HCT116 (cell line): ENCODE measurements at regions not wholly inside any gene's neighbourhood (a gene's known extent, or its start where the extent isn't known, plus 50 kb on each side); places are given as distances from the start of the nearest gene placed in this dataset.

Experiments
- ATAC-seq: fragments of 200-7000 bp; cut with Tn5 transposase; 2 replicates; pipeline ENCODE4 v1.9.1; 2020; ENCODE audit warnings: mild to moderate bottlenecking, moderate library complexity
- BruUV-seq: library from RNA; stranded (reverse); fragments of 400-500 nt; replicated peaks from 2 replicates; lab custom pipeline; 2021; lab: Mats Ljungman, UMichigan
- CTCF ChIA-PET: fragments of 300-600 bp; sonication (Branson Sonifier 250); formaldehyde crosslinking; loops from one replicate; lab custom pipeline; 2021; ENCODE audit warnings: antibody characterized with exemption; lab: Charles Lee
- POLR2A ChIA-PET: fragments of 300-600, 350-600 bp; sonication (Branson Sonifier 250); formaldehyde crosslinking; loops from one replicate; lab custom pipeline; 2021; ENCODE audit warnings: antibody characterized with exemption; lab: Charles Lee
- RAD21 ChIA-PET, 2 experiments: fragments of 300-600 bp; sonication (Branson Sonifier 250); formaldehyde crosslinking; loops; one replicate each; lab custom pipeline; 2023; ENCODE audit warnings: low total read pairs in 2 of 2; ENCODE audit not compliant: uncharacterized antibody in 2 of 2, unreplicated experiment in 2 of 2, low non-redundant PET in 1 of 2; lab: Charles Lee
- DNase-seq: peaks from one replicate; pipeline ENCODE4 v3.0.0-alpha.2; 2010; ENCODE audit warnings: low read depth, low spot score
- H2AFZ ChIP-seq: fragments of 200-600 bp; shearing (Covaris generic), sonication (generic); 2 replicates; pipeline ENCODE4 v1.6.1; 2017; ENCODE audit warnings: low read depth, mixed run types, mixed read lengths, antibody characterized with exemption, low read length; ENCODE audit not compliant: poor library complexity, severe bottlenecking
- H3K27ac ChIP-seq: 2 replicates; pipeline ENCODE4 v1.5.1; 2012; ENCODE audit warnings: low read depth, low read length
- H3K27me3 ChIP-seq: fragments of 200-600 bp; sonication (generic); 2 replicates; pipeline ENCODE4 v1.6.1; 2016; ENCODE audit warnings: mixed run types, low read length, mixed read lengths; ENCODE audit not compliant: insufficient read depth
- H3K36me3 ChIP-seq, 2 experiments: fragments of 200-500 bp in 1 of 2; fragments of 200-600 bp in 1 of 2; sonication (Bioruptor generic) in 1 of 2; sonication (generic) in 1 of 2; 2 replicates each; pipeline versions ENCODE4 v1.5.1 to v1.6.1; 2014 to 2016; ENCODE audit warnings: low read length in 2 of 2, inconsistent platforms in 1 of 2, mixed read lengths in 1 of 2, mixed run types in 1 of 2; ENCODE audit not compliant: insufficient read depth in 2 of 2, control insufficient read depth in 1 of 2
- H3K4me1 ChIP-seq, 2 experiments: fragments of 200-600 bp in 1 of 2; sonication (generic) in 1 of 2; 2 replicates each; pipeline versions ENCODE4 v1.5.1 to v1.6.1; 2012 to 2017; ENCODE audit warnings: low read length in 2 of 2, inconsistent platforms in 1 of 2, mild to moderate bottlenecking in 1 of 2, mixed read lengths in 1 of 2, mixed run types in 1 of 2, moderate library complexity in 1 of 2; ENCODE audit not compliant: insufficient read depth in 2 of 2, control insufficient read depth in 1 of 2
- H3K4me2 ChIP-seq: fragments of 200-600 bp; sonication (generic); 2 replicates; pipeline ENCODE4 v1.6.1; 2017; ENCODE audit warnings: mixed run types, low read length, mixed read lengths
- H3K4me3 ChIP-seq, 2 experiments: fragments of 200-600 bp in 1 of 2; sonication (generic) in 1 of 2; replicated peaks in 1 of 2; 2 replicates each; pipeline ENCODE4 v1.5.1; 2011 to 2016; ENCODE audit warnings: low read length in 2 of 2, control low read depth in 1 of 2, low read depth in 1 of 2, mild to moderate bottlenecking in 1 of 2, mixed read lengths in 1 of 2, mixed run types in 1 of 2
- H3K79me2 ChIP-seq: fragments of 200-600 bp; sonication (generic); 2 replicates; pipeline ENCODE4 v1.6.1; 2017; ENCODE audit warnings: mild to moderate bottlenecking, mixed run types, low read length, moderate library complexity, mixed read lengths; ENCODE audit not compliant: insufficient read depth
- H3K9ac ChIP-seq: fragments of 200-600 bp; sonication (generic); 2 replicates; pipeline ENCODE4 v1.6.1; 2016; ENCODE audit warnings: low read length, mixed read lengths
- H3K9me2 ChIP-seq: fragments of 200-600 bp; sonication (generic), shearing (Covaris generic); 2 replicates; pipeline ENCODE4 v1.6.1; 2017; ENCODE audit warnings: mixed run types, mild to moderate bottlenecking, moderate library complexity; ENCODE audit not compliant: insufficient read depth
- H3K9me3 ChIP-seq, 2 experiments: fragments of 200-500 bp in 1 of 2; fragments of 200-600 bp in 1 of 2; sonication (Bioruptor generic) in 1 of 2; sonication (generic) in 1 of 2; 2 replicates each; pipeline ENCODE4 v1.6.1; 2014 to 2017; ENCODE audit warnings: low read length in 2 of 2, mixed read lengths in 2 of 2, inconsistent platforms in 1 of 2, low read depth in 1 of 2, mild to moderate bottlenecking in 1 of 2, mixed run types in 1 of 2, moderate library complexity in 1 of 2; ENCODE audit not compliant: control insufficient read depth in 1 of 2, insufficient read depth in 1 of 2
- H4K20me1 ChIP-seq: fragments of 200-600 bp; sonication (generic), shearing (Covaris generic); 2 replicates; pipeline ENCODE4 v1.6.1; 2017; ENCODE audit warnings: mixed run types, mild to moderate bottlenecking, moderate library complexity; ENCODE audit not compliant: insufficient read depth
- CTCF ChIP-seq, 3 experiments: fragments of 200-600 bp in 1 of 3; sonication (generic) in 1 of 3; IDR thresholded peaks in 2 of 3; conservative IDR thresholded peaks in 1 of 3; 2 replicates each; pipeline ENCODE4 v1.5.1; 2012 to 2017; ENCODE audit warnings: low read depth in 2 of 3, low read length in 2 of 3, antibody characterized with exemption in 1 of 3, borderline replicate concordance in 1 of 3, control low read depth in 1 of 3, mild to moderate bottlenecking in 1 of 3, mixed read lengths in 1 of 3, mixed run types in 1 of 3, moderate library complexity in 1 of 3; ENCODE audit not compliant: insufficient read depth in 1 of 3
- ELF1 ChIP-seq: IDR thresholded peaks from 2 replicates; pipeline ENCODE4 v1.6.1; 2012; ENCODE audit warnings: low read depth, borderline replicate concordance
- FOSL1 ChIP-seq: IDR thresholded peaks from 2 replicates; pipeline ENCODE4 v1.6.1; 2012; ENCODE audit warnings: low read depth
- JUND ChIP-seq: IDR thresholded peaks from 2 replicates; pipeline ENCODE4 v1.6.1; 2012
- MAX ChIP-seq: IDR thresholded peaks from 2 replicates; pipeline ENCODE4 v1.6.1; 2012
- POLR2AphosphoS5 ChIP-seq: IDR thresholded peaks from 2 replicates; pipeline ENCODE4 v1.6.1; 2011; ENCODE audit warnings: mild to moderate bottlenecking, low read depth, low read length, moderate library complexity
- RAD21 ChIP-seq: IDR thresholded peaks from 2 replicates; pipeline ENCODE4 v1.6.1; 2012; ENCODE audit warnings: low read depth, mild to moderate bottlenecking
- SIN3A ChIP-seq: IDR thresholded peaks from 2 replicates; pipeline ENCODE4 v1.6.1; 2012; ENCODE audit warnings: low read depth
- SP1 ChIP-seq: IDR thresholded peaks from 2 replicates; pipeline ENCODE4 v1.6.1; 2012; ENCODE audit warnings: low read depth
- SRF ChIP-seq: IDR thresholded peaks from 2 replicates; pipeline ENCODE4 v1.6.1; 2012; ENCODE audit warnings: low read depth
- TCF7L2 ChIP-seq: IDR thresholded peaks from 2 replicates; pipeline ENCODE4 v1.7.0; 2011; ENCODE audit warnings: borderline replicate concordance, inconsistent platforms; ENCODE audit not compliant: insufficient read depth, insufficient read length; ENCODE audit errors: extremely low read depth
- ZBTB33 ChIP-seq: IDR thresholded peaks from 2 replicates; pipeline ENCODE4 v1.6.1; 2011; ENCODE audit warnings: mild to moderate bottlenecking, low read length, moderate library complexity; ENCODE audit not compliant: insufficient replicate concordance; ENCODE audit errors: extremely low read depth
- ZFX ChIP-seq: fragments of 450-650 bp; IDR thresholded peaks from 2 replicates; pipeline ENCODE4 v1.6.1; 2017
- ZNF274 ChIP-seq: fragments of 200-500 bp; sonication (Bioruptor generic); IDR thresholded peaks from 2 replicates; pipeline ENCODE4 v1.6.1; 2014; ENCODE audit warnings: mild to moderate bottlenecking, low read depth, low read length, inconsistent platforms
- intact Hi-C: fragments of 100-400 bp; cut with micrococcal nuclease; formaldehyde crosslinking; loops from 2 replicates; pipeline ENCODE4 v1.10.0; 2022

- no peaks in the 10 kb centered on the region for H3K9me3 ChIP-seq
- H3K36me3 ChIP-seq = no peaks in the 10 kb centered on the region
- H2AFZ ChIP-seq = no peak overlapping the region
- no peak for DNase-seq
- no peaks in the 10 kb centered on the region for H3K4me1 ChIP-seq
- no peaks in the 10 kb centered on the region for H4K20me1 ChIP-seq
- BruUV-seq = no TSS peak
- H3K4me2 ChIP-seq = no peak overlapping the region
- RAD21 ChIA-PET = no interaction called here
- no peaks in the 10 kb centered on the region; the same call in 1 of the 2 replicates for H3K27me3 ChIP-seq
- intact Hi-C loops = no loop called here
- ATAC-seq = no peak
- CTCF ChIA-PET = interaction anchor here (2.4 kb wide), 1 partner anchor 19 kb away, joined by 5 read pairs; no protein-coding TSS in a partner anchor
- H3K9me2 ChIP-seq = no peaks in the 10 kb centered on the region
- TF ChIP-seq SP1 (no peak), SRF (no peak), CTCF (IDR thresholded peaks at IDR 0.05 in 2 of 3, conservative IDR thresholded peaks at IDR 0.05 in 1 of 3; ENCODE audit: borderline replicate concordance in 1 of 3, insufficient read depth in 1 of 3, low read depth in 2 of 3, low read length in 2 of 3) (no peak), ELF1 (no peak), SIN3A (no peak), JUND (no peak), TCF7L2 (no peak), FOSL1 (no peak)
- no peak overlapping the region for H3K9ac ChIP-seq
- no peak overlapping the region for H3K27ac ChIP-seq
- POLR2A ChIA-PET = no interaction called here
- no peak overlapping the region for H3K4me3 ChIP-seq
- H3K79me2 ChIP-seq = no peaks in the 10 kb centered on the region
These were observed 354.0 kb upstream of the RGS17 start for GRCh38 chr6:153485072-153485471.

GRCh38 chr6:153484056-153484455 lies 353.0 kb upstream of the RGS17 start:
- Histone ChIP-seq H3K4me2 (no peak overlapping the region), H3K27me3 (no peaks in the 10 kb centered on the region), H3K36me3 (no peaks in the 10 kb centered on the region), H4K20me1 (no peaks in the 10 kb centered on the region; the same call in 1 of the 2 replicates), H3K4me3 (no peak overlapping the region), H3K9me2 (no peaks in the 10 kb centered on the region), H3K9me3 (no peaks in the 10 kb centered on the region), H3K27ac (no peak overlapping the region), H2AFZ (no peak overlapping the region), H3K4me1 (no peaks in the 10 kb centered on the region), H3K79me2 (no peaks in the 10 kb centered on the region), H3K9ac (no peak overlapping the region)
- ATAC-seq (no peak), DNase-seq (no peak)
- POLR2A ChIA-PET = no interaction called here
- RAD21 ChIA-PET = no interaction called here
- BruUV-seq = no TSS peak
- CTCF ChIA-PET = interaction anchor here (2.4 kb wide), 1 partner anchor 20 kb away, joined by 5 read pairs; no protein-coding TSS in a partner anchor
- intact Hi-C loops = no loop called here
- TF ChIP-seq CTCF (IDR thresholded peaks at IDR 0.05 in 2 of 3, conservative IDR thresholded peaks at IDR 0.05 in 1 of 3; ENCODE audit: borderline replicate concordance in 1 of 3, insufficient read depth in 1 of 3, low read depth in 2 of 3, low read length in 2 of 3) (no peak), RAD21 (no peak), ZBTB33 (no peak), TCF7L2 (no peak), SP1 (no peak), ZFX (no peak), POLR2AphosphoS5 (no peak), MAX (no peak), ZNF274 (no peak)
